ENCODE measurements at regions not wholly inside any gene's neighbourhood (a gene's known extent, or its start where the extent isn't known, plus 50 kb on each side); places are given as distances from the start of the nearest gene placed in this dataset.

DNA sequence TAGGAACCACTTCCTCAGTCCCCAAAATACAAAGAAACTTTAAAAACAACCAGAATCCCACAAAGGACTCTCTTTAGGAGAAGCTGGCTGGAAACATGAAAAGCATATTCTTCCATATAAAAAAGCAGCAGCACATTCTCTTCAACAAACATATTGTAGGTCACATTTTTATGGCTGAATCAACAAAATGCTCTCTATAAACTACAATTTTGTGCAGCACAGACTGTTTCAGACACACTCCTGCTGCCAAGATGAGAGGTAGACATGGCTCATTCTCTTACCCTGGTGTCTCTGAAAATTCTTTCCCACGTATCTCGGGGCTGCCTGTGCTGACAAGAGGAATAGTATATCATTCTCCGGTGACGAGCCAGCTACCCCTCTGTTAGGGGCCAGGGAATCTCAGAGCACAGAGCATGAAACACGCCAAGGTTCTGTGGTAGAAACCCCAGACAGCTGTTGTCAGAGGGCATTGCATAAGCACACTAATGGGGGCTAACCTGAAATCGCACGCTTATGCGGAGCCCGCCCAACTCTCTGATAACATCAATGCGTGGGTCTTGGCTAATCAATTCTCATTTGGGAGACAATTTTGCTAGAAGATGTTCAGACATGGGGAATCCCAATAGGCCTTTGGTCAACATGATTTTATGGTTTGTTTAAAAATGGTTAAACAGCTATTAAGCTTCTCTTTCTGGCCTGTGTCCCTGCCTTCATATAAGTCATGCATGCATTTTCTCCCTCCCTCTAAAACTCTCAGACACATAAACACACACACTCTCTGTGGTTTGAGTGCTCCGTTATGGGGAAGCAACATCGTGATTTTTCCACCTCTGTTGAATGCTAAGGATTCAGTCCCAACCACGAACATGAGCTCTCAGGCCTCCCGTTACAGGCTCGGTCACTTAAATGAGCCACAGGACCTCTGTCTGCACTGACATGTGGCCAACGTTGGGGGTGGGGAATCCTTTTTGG lies 177.5 kb downstream of the INO80D start:
- TF ChIP-seq, protein P1, sequence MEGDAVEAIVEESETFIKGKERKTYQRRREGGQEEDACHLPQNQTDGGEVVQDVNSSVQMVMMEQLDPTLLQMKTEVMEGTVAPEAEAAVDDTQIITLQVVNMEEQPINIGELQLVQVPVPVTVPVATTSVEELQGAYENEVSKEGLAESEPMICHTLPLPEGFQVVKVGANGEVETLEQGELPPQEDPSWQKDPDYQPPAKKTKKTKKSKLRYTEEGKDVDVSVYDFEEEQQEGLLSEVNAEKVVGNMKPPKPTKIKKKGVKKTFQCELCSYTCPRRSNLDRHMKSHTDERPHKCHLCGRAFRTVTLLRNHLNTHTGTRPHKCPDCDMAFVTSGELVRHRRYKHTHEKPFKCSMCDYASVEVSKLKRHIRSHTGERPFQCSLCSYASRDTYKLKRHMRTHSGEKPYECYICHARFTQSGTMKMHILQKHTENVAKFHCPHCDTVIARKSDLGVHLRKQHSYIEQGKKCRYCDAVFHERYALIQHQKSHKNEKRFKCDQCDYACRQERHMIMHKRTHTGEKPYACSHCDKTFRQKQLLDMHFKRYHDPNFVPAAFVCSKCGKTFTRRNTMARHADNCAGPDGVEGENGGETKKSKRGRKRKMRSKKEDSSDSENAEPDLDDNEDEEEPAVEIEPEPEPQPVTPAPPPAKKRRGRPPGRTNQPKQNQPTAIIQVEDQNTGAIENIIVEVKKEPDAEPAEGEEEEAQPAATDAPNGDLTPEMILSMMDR (conservative IDR thresholded peaks at IDR 0.05 in 1 of 2, IDR thresholded peaks at IDR 0.05 in 1 of 2; ENCODE audit: low read depth in 1 of 2, low read length in 2 of 2) = no peak
- no peak for TF ChIP-seq EZH2 (IDR thresholded peaks at IDR 0.05; ENCODE audit: low read length, missing control alignments)

All from fibroblast of lung (primary cell).